Keratinocyte (primary cell): ENCODE measurements at regions not wholly inside any gene's neighbourhood (a gene's known extent, or its start where the extent isn't known, plus 50 kb on each side); places are given as distances from the start of the nearest gene placed in this dataset.

Experiments
- EZH2 ChIP-seq: IDR thresholded peaks from one replicate; pipeline ENCODE4 v1.6.1; 2012; ENCODE audit warnings: inconsistent platforms, mild to moderate bottlenecking, low read length, moderate library complexity
- TF ChIP-seq, protein P1 (sequence below), 3 experiments: IDR thresholded peaks in 1 of 3; conservative IDR thresholded peaks in 1 of 3; optimal IDR thresholded peaks in 1 of 3; 2 replicates in 2 of 3; 3 replicates in 1 of 3; pipeline versions ENCODE3 to v1.5.1; 2011; ENCODE audit warnings: low read length in 3 of 3, mild to moderate bottlenecking in 3 of 3, moderate library complexity in 2 of 3, control low read depth in 1 of 3, inconsistent platforms in 1 of 3; ENCODE audit not compliant: insufficient read depth in 2 of 3; ENCODE audit errors: extremely low read depth in 1 of 3

DNA sequence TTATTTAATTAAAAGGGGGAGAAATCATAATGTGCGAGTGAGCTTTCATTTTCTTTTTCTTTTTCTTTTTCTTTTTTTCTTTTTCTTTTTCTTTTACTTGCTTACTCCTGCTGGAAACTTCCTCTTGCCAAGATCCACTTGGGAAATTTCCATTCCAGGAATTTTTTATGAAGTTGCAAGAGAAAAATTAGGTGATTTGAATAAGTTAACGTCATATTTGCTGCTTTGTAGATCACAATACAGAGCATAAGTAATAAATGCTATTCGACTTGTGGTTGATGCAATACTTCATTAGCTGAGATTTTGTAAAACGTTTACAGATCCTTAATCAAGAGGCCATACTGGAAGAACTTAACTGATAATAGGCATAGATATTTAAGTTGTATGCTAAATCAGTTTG lies 354.7 kb upstream of the SMIM21 start:
- TF ChIP-seq, protein P1, sequence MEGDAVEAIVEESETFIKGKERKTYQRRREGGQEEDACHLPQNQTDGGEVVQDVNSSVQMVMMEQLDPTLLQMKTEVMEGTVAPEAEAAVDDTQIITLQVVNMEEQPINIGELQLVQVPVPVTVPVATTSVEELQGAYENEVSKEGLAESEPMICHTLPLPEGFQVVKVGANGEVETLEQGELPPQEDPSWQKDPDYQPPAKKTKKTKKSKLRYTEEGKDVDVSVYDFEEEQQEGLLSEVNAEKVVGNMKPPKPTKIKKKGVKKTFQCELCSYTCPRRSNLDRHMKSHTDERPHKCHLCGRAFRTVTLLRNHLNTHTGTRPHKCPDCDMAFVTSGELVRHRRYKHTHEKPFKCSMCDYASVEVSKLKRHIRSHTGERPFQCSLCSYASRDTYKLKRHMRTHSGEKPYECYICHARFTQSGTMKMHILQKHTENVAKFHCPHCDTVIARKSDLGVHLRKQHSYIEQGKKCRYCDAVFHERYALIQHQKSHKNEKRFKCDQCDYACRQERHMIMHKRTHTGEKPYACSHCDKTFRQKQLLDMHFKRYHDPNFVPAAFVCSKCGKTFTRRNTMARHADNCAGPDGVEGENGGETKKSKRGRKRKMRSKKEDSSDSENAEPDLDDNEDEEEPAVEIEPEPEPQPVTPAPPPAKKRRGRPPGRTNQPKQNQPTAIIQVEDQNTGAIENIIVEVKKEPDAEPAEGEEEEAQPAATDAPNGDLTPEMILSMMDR (optimal IDR thresholded peaks at IDR 0.05 in 1 of 3, IDR thresholded peaks at IDR 0.05 in 1 of 3, conservative IDR thresholded peaks at IDR 0.05 in 1 of 3; ENCODE audit: extremely low read depth in 1 of 3, insufficient read depth in 2 of 3, low read length in 3 of 3) = no peak
- no peak for TF ChIP-seq EZH2
